ENCODE measurements at regions not wholly inside any gene's neighbourhood (a gene's known extent, or its start where the extent isn't known, plus 50 kb on each side); places are given as distances from the start of the nearest gene placed in this dataset.
"Not testable (repeated sequence)": the region's sequence is repeated elsewhere in the genome, so short reads cannot be mapped to it uniquely, and the experiment has no call there.

DNA sequence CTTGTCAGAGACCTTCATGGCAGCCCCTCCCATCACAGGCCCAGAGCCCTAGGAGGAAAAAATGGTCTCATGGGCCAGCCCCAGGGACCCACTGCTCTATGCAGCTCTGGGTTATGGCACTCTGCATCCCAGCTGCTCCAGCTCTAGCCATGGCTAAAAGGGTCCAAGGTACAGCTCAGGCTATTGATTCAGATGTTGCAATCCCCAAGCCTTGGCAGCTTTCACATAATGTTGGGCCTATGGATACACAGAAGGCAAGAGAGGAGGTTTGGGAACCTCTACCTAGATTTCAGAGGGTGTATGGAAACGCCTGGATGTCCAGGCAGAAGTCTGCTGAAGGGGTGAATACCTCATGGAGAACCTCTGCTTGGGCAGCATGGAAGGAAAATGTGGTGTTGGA is 996.0 kb downstream of the PCDH9 start:
- Histone ChIP-seq H4K20me1 (replicated peaks; ENCODE audit: control insufficient read depth, extremely low read depth, insufficient read depth, low read length) (no peaks in the 10 kb centered on the region), H3K9me1 (replicated peaks; ENCODE audit: control insufficient read depth, extremely low read depth, insufficient read depth, low read length) (no peaks in the 10 kb centered on the region), H3K27ac (ENCODE audit: insufficient read depth, low read depth, low read length) (no peak overlapping the region), H2AFZ (ENCODE audit: low read depth, low read length) (no peak overlapping the region), H3K79me2 (ENCODE audit: control insufficient read depth, insufficient read depth, low read length) (no peaks in the 10 kb centered on the region), H3K4me2 (ENCODE audit: insufficient read depth, low read length) (no peak overlapping the region), H3K4me3 (replicated peaks in 1 of 3; ENCODE audit: insufficient read depth in 1 of 3, low read depth in 1 of 3, low read length in 3 of 3) (no peak overlapping the region), H3K36me3 (ENCODE audit: control insufficient read depth in 2 of 2, extremely low read depth in 1 of 2, insufficient read depth in 2 of 2, low read length in 2 of 2) (no peaks in the 10 kb centered on the region), H3K4me1 (ENCODE audit: control insufficient read depth, extremely low read depth, insufficient read depth, low read length) (no peaks in the 10 kb centered on the region), H3K9me3 (replicated peaks; ENCODE audit: control insufficient read depth, insufficient read depth, low read length) (no peaks in the 10 kb centered on the region), H3K27me3 (ENCODE audit: control insufficient read depth in 2 of 2, insufficient read depth in 2 of 2, low read length in 2 of 2) (no peaks in the 10 kb centered on the region), H3K9ac (replicated peaks; ENCODE audit: extremely low read depth, insufficient read depth, low read length) (no peak overlapping the region)
- DNase-seq (ENCODE audit: low read depth, low spot score) (no peak), FAIRE-seq (no peak)
- intact Hi-C loops (cut with micrococcal nuclease): no loop called here
- ChIA-PET CTCF (no interaction called here), POLR2A (no interaction called here)
- dilution Hi-C loops (cut with MboI; ENCODE audit: extremely low pct_ligation_motif_present, low sequenced_read_pairs): no loop called here
- TF ChIP-seq FOS (IDR thresholded peaks at IDR 0.05; ENCODE audit: borderline replicate concordance, insufficient read depth, low read length) (no peak), POLR2AphosphoS5 (IDR thresholded peaks at IDR 0.05; ENCODE audit: insufficient read depth, low read depth, low read length) (no peak), JUN (IDR thresholded peaks at IDR 0.05; ENCODE audit: borderline replicate concordance, insufficient read depth, insufficient read length, low read depth) (no peak), GATA2 (IDR thresholded peaks at IDR 0.05; ENCODE audit: insufficient read depth, insufficient read length, low read depth, low read length) (no peak), EZH2 (IDR thresholded peaks at IDR 0.05; ENCODE audit: borderline replicate concordance, low read depth, low read length, severe bottlenecking) (no peak), MYC (IDR thresholded peaks at IDR 0.05; ENCODE audit: low read depth, low read length) (no peak), POLR2A (IDR thresholded peaks at IDR 0.05; ENCODE audit: low read depth, low read length) (no peak)
- TF ChIP-seq, protein P1, sequence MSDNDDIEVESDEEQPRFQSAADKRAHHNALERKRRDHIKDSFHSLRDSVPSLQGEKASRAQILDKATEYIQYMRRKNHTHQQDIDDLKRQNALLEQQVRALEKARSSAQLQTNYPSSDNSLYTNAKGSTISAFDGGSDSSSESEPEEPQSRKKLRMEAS (IDR thresholded peaks at IDR 0.05; ENCODE audit: insufficient read depth, insufficient read length): no peak
- TF ChIP-seq, protein P2, sequence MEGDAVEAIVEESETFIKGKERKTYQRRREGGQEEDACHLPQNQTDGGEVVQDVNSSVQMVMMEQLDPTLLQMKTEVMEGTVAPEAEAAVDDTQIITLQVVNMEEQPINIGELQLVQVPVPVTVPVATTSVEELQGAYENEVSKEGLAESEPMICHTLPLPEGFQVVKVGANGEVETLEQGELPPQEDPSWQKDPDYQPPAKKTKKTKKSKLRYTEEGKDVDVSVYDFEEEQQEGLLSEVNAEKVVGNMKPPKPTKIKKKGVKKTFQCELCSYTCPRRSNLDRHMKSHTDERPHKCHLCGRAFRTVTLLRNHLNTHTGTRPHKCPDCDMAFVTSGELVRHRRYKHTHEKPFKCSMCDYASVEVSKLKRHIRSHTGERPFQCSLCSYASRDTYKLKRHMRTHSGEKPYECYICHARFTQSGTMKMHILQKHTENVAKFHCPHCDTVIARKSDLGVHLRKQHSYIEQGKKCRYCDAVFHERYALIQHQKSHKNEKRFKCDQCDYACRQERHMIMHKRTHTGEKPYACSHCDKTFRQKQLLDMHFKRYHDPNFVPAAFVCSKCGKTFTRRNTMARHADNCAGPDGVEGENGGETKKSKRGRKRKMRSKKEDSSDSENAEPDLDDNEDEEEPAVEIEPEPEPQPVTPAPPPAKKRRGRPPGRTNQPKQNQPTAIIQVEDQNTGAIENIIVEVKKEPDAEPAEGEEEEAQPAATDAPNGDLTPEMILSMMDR (IDR thresholded peaks at IDR 0.05; ENCODE audit: extremely low read depth in 1 of 2, insufficient read depth in 1 of 2, low read depth in 1 of 2, low read length in 2 of 2): no peak
- BruUV-seq (replicated peaks): no TSS peak

DNA sequence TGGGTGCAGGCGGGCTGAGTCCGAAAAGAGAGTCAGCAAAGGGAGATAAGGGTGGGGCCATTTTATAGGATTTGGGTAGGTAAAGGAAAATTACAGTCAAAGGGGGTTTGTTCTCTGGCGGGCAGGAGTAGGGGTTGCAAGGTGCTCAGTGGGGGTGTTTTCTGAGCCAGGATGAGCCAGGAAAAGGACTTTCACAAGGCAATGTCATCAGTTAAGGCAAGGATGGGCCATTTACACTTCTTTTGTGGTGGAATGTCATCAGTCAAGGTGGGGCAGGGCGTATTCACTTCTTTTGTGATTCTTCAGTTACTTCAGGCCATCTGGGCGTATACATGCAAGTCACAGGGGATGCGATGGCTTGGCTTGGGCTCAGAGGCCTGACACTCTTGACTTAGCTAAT is 998.2 kb downstream of the PCDH9 start:
- H3K9me3 ChIP-seq (replicated peaks; ENCODE audit: control insufficient read depth, insufficient read depth, low read length); POLR2A ChIA-PET; H3K79me2 ChIP-seq (ENCODE audit: control insufficient read depth, insufficient read depth, low read length); H3K27me3 ChIP-seq (ENCODE audit: control insufficient read depth in 2 of 2, insufficient read depth in 2 of 2, low read length in 2 of 2); DNase-seq (ENCODE audit: low read depth, low spot score); FAIRE-seq; BruUV-seq (replicated peaks); H3K27ac ChIP-seq (ENCODE audit: insufficient read depth, low read depth, low read length); CTCF ChIA-PET; H4K20me1 ChIP-seq (replicated peaks; ENCODE audit: control insufficient read depth, extremely low read depth, insufficient read depth, low read length); H2AFZ ChIP-seq (ENCODE audit: low read depth, low read length); H3K36me3 ChIP-seq (ENCODE audit: control insufficient read depth in 2 of 2, extremely low read depth in 1 of 2, insufficient read depth in 2 of 2, low read length in 2 of 2); H3K4me3 ChIP-seq (replicated peaks in 1 of 3; ENCODE audit: insufficient read depth in 1 of 3, low read depth in 1 of 3, low read length in 3 of 3); dilution Hi-C loops (cut with MboI; ENCODE audit: extremely low pct_ligation_motif_present, low sequenced_read_pairs); intact Hi-C loops (cut with micrococcal nuclease); H3K9ac ChIP-seq (replicated peaks; ENCODE audit: extremely low read depth, insufficient read depth, low read length); H3K4me1 ChIP-seq (ENCODE audit: control insufficient read depth, extremely low read depth, insufficient read depth, low read length); H3K9me1 ChIP-seq (replicated peaks; ENCODE audit: control insufficient read depth, extremely low read depth, insufficient read depth, low read length); H3K4me2 ChIP-seq (ENCODE audit: insufficient read depth, low read length): not testable (repeated sequence)

All from endothelial cell of umbilical vein (primary cell).